HepG2 (cell line): ENCODE measurements at regions not wholly inside any gene's neighbourhood (a gene's known extent, or its start where the extent isn't known, plus 50 kb on each side); places are given as distances from the start of the nearest gene placed in this dataset.

Experiments used
- ATAC-seq: fragments of 200-7000 bp; cut with Tn5 transposase; 3 replicates; pipeline ENCODE4 v1.9.1; 2020; ENCODE audit warnings: mild to moderate bottlenecking, moderate library complexity
- BruUV-seq: library from RNA; stranded (reverse); fragments of 400-500 nt; replicated peaks from 2 replicates; lab custom pipeline; 2021; lab: Mats Ljungman, UMichigan
- CTCF ChIA-PET: fragments of 300-600 bp; formaldehyde crosslinking; extraction: SDS; loops from one replicate; lab custom pipeline; 2021; ENCODE audit warnings: low total read pairs, inconsistent platforms, low intra/inter-chr PET ratio; lab: Yijun Ruan, JAX
- POLR2A ChIA-PET: fragments of 350-600 bp; sonication (Branson Sonifier 250); formaldehyde crosslinking; loops from one replicate; lab custom pipeline; 2020; ENCODE audit warnings: antibody characterized with exemption, inconsistent platforms; lab: Yijun Ruan, JAX
- DNase-seq: peaks from one replicate; pipeline ENCODE4 v3.0.0-alpha.2; 2015; ENCODE audit warnings: low spot score
- FAIRE-seq: peaks from 3 replicates; lab custom pipeline; 2011; peaks lifted over from hg19 to GRCh38; lab: Jason Lieb, UNC
- H2AFZ ChIP-seq: one replicate; pipeline ENCODE4 v1.6.1; 2011; ENCODE audit warnings: low read length, inconsistent platforms
- H3K27ac ChIP-seq: fragments of 300-600 bp; 3 replicates; pipeline ENCODE4 v1.8.0; 2011; ENCODE audit warnings: mixed run types, mild to moderate bottlenecking, mixed read lengths, low read length, inconsistent platforms; ENCODE audit not compliant: insufficient read depth; ENCODE audit errors: extremely low read length
- H3K27me3 ChIP-seq, 2 experiments: fragments of 200-600 bp in 1 of 2; 2 replicates in 1 of 2; 3 replicates in 1 of 2; pipeline versions ENCODE4 v1.6.0 to v1.8.0; 2011; ENCODE audit warnings: low read length in 2 of 2, mild to moderate bottlenecking in 2 of 2, moderate library complexity in 2 of 2, inconsistent platforms in 1 of 2; ENCODE audit not compliant: insufficient read depth in 2 of 2, control insufficient read depth in 1 of 2
- H3K36me3 ChIP-seq, 2 experiments: fragments of 200-600 bp in 1 of 2; replicated peaks in 1 of 2; 2 replicates in 1 of 2; 3 replicates in 1 of 2; pipeline versions ENCODE4 v1.5.1 to v1.8.0; 2011; ENCODE audit warnings: low read length in 2 of 2, inconsistent platforms in 1 of 2; ENCODE audit not compliant: insufficient read depth in 2 of 2, control insufficient read depth in 1 of 2
- H3K4me1 ChIP-seq: 2 replicates; pipeline ENCODE4 v1.5.1; 2012; ENCODE audit warnings: low read length, inconsistent platforms; ENCODE audit not compliant: insufficient read depth
- H3K4me2 ChIP-seq: 2 replicates; pipeline ENCODE4 v1.6.0; 2011; ENCODE audit warnings: low read depth, low read length, inconsistent platforms
- H3K4me3 ChIP-seq, 3 experiments: fragments of 200-600 bp in 1 of 3; sonication (generic), shearing (Covaris generic) in 1 of 3; replicated peaks in 1 of 3; 2 replicates each; pipeline ENCODE4 v1.5.1; 2011 to 2016; ENCODE audit warnings: low read length in 3 of 3, inconsistent platforms in 2 of 3, low read depth in 2 of 3, mild to moderate bottlenecking in 2 of 3, control low read depth in 1 of 3, mixed read lengths in 1 of 3; ENCODE audit not compliant: insufficient read depth in 1 of 3
- H3K79me2 ChIP-seq: one replicate; pipeline ENCODE4 v1.6.1; 2011; ENCODE audit warnings: low read length, inconsistent platforms; ENCODE audit not compliant: insufficient read depth
- H3K9ac ChIP-seq: 2 replicates; pipeline ENCODE4 v1.6.0; 2011; ENCODE audit warnings: mild to moderate bottlenecking, low read depth, low read length, inconsistent platforms; ENCODE audit not compliant: insufficient read depth
- H3K9me3 ChIP-seq: 2 replicates; pipeline ENCODE4 v1.5.1; 2012; ENCODE audit warnings: mild to moderate bottlenecking, low read length
- H4K20me1 ChIP-seq: 2 replicates; pipeline ENCODE4 v1.6.0; 2011; ENCODE audit warnings: inconsistent platforms, mild to moderate bottlenecking, low read length, moderate library complexity; ENCODE audit not compliant: insufficient read depth
- CEBPG ChIP-seq: IDR thresholded peaks from 2 replicates; pipeline ENCODE4 v1.6.1; 2016
- EEA1 ChIP-seq: sonication (generic); formaldehyde crosslinking; IDR thresholded peaks from 2 replicates; pipeline ENCODE4 v1.5.1; 2020; ENCODE audit warnings: mild to moderate bottlenecking, missing genetic modification reagents, borderline replicate concordance
- IRF2 ChIP-seq: IDR thresholded peaks from 2 replicates; pipeline ENCODE4 v1.6.1; 2018; ENCODE audit warnings: missing genetic modification reagents, missing compliant biosample characterization
- ZBTB1 ChIP-seq: sonication (generic); formaldehyde crosslinking; IDR thresholded peaks from 2 replicates; pipeline ENCODE4 v1.4.0; 2020; ENCODE audit warnings: missing genetic modification reagents, borderline replicate concordance
- ZNF274 ChIP-seq: sonication (generic); formaldehyde crosslinking; IDR thresholded peaks from 2 replicates; pipeline ENCODE4 v1.5.1; 2020; ENCODE audit warnings: mild to moderate bottlenecking, missing genetic modification reagents
- ZNF280B ChIP-seq: sonication (generic); formaldehyde crosslinking; IDR thresholded peaks from 2 replicates; pipeline ENCODE4 v1.5.0; 2020; ENCODE audit warnings: missing genetic modification reagents, mild to moderate bottlenecking, borderline replicate concordance
- ZNF557 ChIP-seq: sonication (generic); formaldehyde crosslinking; IDR thresholded peaks from 2 replicates; pipeline ENCODE4 v1.4.0; 2020; ENCODE audit warnings: missing genetic modification reagents
- ZNF558 ChIP-seq: sonication (generic); formaldehyde crosslinking; IDR thresholded peaks from 2 replicates; pipeline ENCODE4 v1.9.0; 2022; ENCODE audit warnings: mild to moderate bottlenecking, missing genetic modification reagents, borderline replicate concordance
- WGBS: methylation state at CpG from one replicate; pipeline ENCODE4 v1.1.6; 2017; ENCODE audit warnings: low lambda C conversion rate; 5-methylcytosine and 5-hydroxymethylcytosine counted together
- in situ Hi-C: cut with HindIII; loops from 2 replicates; pipeline ENCODE4 v1.10.0; 2017; ENCODE audit warnings: low pct_unique_long_range_greater_than_20kb; ENCODE audit not compliant: extremely low pct_ligation_motif_present
- intact Hi-C: fragments of 100-400 bp; cut with micrococcal nuclease; formaldehyde crosslinking; loops from one replicate; pipeline ENCODE4 v1.10.0; 2022; ENCODE audit not compliant: unreplicated experiment
- TF ChIP-seq, protein P1 (sequence below): sonication (generic); formaldehyde crosslinking; IDR thresholded peaks from 2 replicates; pipeline ENCODE4 v1.5.1; 2020; ENCODE audit warnings: mild to moderate bottlenecking, missing genetic modification reagents
- TF ChIP-seq, protein P2 (sequence below): sonication (generic); formaldehyde crosslinking; IDR thresholded peaks from 2 replicates; pipeline ENCODE4 v1.8.0; 2022; ENCODE audit warnings: low read depth, missing genetic modification reagents

GRCh38 chr9:118569148-118569547 is 800.1 kb downstream of the BRINP1 start:
- 14% methylated on average over 3 of the region's 3 CpGs for WGBS
- BruUV-seq: no TSS peak
- no peak for FAIRE-seq

More at GRCh38 chr9:118569148-118569547, 800.1 kb downstream of the BRINP1 start:
- no peak overlapping the region for H2AFZ ChIP-seq
- no peak overlapping the region for H3K27ac ChIP-seq
- DNase-seq (no peak), ATAC-seq (no peak)
- H3K4me3 ChIP-seq: no peak overlapping the region
- CTCF ChIA-PET: no interaction called here
- POLR2A ChIA-PET: no interaction called here
- intact Hi-C loops: no loop called here
- in situ Hi-C loops: no loop called here
- no peak overlapping the region for H3K4me2 ChIP-seq
- H3K9me3 ChIP-seq: peaks cover 73% of the 10 kb centered on the region
- H4K20me1 ChIP-seq: no peaks in the 10 kb centered on the region
- TF ChIP-seq, protein P1, sequence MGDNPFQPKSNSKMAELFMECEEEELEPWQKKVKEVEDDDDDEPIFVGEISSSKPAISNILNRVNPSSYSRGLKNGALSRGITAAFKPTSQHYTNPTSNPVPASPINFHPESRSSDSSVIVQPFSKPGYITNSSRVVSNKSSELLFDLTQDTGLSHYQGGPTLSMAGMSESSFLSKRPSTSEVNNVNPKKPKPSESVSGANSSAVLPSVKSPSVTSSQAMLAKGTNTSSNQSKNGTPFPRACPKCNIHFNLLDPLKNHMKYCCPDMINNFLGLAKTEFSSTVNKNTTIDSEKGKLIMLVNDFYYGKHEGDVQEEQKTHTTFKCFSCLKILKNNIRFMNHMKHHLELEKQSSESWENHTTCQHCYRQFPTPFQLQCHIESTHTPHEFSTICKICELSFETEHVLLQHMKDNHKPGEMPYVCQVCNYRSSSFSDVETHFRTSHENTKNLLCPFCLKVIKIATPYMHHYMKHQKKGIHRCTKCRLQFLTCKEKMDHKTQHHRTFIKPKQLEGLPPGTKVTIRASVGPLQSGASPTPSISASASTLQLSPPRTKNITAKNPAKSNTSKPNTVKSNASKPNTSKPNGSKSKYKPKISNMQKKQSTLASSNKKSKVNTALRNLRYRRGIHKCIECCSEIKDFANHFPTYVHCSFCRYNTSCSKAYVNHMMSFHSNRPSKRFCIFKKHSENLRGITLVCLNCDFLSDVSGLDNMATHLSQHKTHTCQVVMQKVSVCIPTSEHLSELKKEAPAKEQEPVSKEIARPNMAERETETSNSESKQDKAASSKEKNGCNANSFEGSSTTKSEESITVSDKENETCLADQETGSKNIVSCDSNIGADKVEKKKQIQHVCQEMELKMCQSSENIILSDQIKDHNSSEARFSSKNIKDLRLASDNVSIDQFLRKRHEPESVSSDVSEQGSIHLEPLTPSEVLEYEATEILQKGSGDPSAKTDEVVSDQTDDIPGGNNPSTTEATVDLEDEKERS (CRISPR knock-in tag): no peak
- TF ChIP-seq CEBPG (CRISPR knock-in tag) (no peak), IRF2 (CRISPR knock-in tag) (no peak), ZNF558 (CRISPR knock-in tag) (no peak), ZNF280B (CRISPR knock-in tag) (no peak), EEA1 (CRISPR knock-in tag) (no peak), ZBTB1 (CRISPR knock-in tag) (no peak), ZNF274 (CRISPR knock-in tag) (no peak), ZNF557 (no peak)
- TF ChIP-seq, protein P2, sequence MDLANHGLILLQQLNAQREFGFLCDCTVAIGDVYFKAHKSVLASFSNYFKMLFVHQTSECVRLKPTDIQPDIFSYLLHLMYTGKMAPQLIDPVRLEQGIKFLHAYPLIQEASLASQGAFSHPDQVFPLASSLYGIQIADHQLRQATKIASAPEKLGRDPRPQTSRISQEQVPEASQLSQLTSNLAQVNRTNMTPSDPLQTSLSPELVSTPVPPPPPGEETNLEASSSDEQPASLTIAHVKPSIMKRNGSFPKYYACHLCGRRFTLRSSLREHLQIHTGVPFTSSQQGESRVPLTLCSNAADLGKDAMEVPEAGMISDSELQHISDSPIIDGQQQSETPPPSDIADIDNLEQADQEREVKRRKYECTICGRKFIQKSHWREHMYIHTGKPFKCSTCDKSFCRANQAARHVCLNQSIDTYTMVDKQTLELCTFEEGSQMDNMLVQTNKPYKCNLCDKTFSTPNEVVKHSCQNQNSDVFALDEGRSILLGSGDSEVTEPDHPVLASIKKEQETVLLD (CRISPR knock-in tag): no peak
- H3K9ac ChIP-seq: no peak overlapping the region
- no peaks in the 10 kb centered on the region for H3K4me1 ChIP-seq
- no peaks in the 10 kb centered on the region for H3K36me3 ChIP-seq
- no peaks in the 10 kb centered on the region for H3K79me2 ChIP-seq
- no peaks in the 10 kb centered on the region for H3K27me3 ChIP-seq
